BE2C (cell line): ENCODE measurements at regions not wholly inside any gene's neighbourhood (a gene's known extent, or its start where the extent isn't known, plus 50 kb on each side); places are given as distances from the start of the nearest gene placed in this dataset.

Source experiments
- DNase-seq: peaks from one replicate; pipeline ENCODE4 v3.0.0-alpha.2; 2020
- H3K27me3 ChIP-seq: fragments of 250-450 bp; sonication (Bioruptor Pico); 2 replicates; pipeline ENCODE4 v1.5.1; 2020; ENCODE audit warnings: mild to moderate bottlenecking
- H3K36me3 ChIP-seq: fragments of 250-450 bp; sonication (Bioruptor Pico); 2 replicates; pipeline ENCODE4 v1.5.1; 2020; ENCODE audit warnings: mild to moderate bottlenecking
- H3K4me1 ChIP-seq: fragments of 250-450 bp; sonication (Bioruptor Pico); 2 replicates; pipeline ENCODE4 v1.5.1; 2020
- H3K4me3 ChIP-seq: 2 replicates; pipeline ENCODE4 v1.5.1; 2011; ENCODE audit warnings: low read depth, low read length
- H3K9me3 ChIP-seq: fragments of 250-450 bp; sonication (Bioruptor Pico); 2 replicates; pipeline ENCODE4 v1.5.1; 2020
- TF ChIP-seq, protein P1 (sequence below): IDR thresholded peaks from 2 replicates; pipeline ENCODE4 v1.5.1; 2012; ENCODE audit warnings: mild to moderate bottlenecking, low read depth, low read length

DNA sequence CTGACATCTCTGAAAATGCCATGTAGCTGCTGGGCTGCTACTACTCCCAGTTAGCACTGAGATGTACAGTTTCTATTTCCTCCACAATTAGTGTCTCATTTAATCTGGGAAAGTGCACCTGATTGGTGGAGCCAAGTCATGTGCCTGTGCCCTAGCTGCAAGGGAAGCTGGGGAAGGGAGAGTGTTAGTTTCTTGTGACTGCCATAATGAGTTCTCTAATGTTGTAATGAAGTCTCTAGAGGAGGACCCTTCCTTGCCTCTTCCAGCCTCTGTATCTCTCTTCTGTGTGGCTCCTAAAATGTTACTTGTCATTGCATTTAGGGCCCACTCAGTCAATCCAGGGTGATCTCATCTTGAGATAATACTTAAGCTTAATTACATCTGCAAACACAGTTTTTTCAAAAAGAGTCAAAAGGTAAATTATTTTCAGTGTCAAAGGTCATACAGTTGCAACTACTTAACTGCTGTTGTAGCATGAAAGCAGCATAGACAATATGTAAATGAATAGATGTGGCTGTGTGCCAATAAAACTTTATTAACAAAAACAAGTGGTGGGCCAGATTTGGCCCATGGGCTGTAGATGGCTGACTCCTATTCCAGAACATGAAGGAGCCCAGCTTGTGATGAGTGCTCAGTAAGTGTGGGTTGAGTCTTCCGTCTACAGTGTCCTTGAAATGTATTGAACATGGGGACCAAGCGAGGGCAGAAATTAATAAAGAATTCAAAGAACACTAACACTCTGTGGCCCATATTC is 137.2 kb upstream of the MAP1LC3B2 start:
- no peaks in the 10 kb centered on the region for H3K27me3 ChIP-seq
- no peaks in the 10 kb centered on the region; the same call in 1 of the 2 replicates for H3K9me3 ChIP-seq
- TF ChIP-seq, protein P1, sequence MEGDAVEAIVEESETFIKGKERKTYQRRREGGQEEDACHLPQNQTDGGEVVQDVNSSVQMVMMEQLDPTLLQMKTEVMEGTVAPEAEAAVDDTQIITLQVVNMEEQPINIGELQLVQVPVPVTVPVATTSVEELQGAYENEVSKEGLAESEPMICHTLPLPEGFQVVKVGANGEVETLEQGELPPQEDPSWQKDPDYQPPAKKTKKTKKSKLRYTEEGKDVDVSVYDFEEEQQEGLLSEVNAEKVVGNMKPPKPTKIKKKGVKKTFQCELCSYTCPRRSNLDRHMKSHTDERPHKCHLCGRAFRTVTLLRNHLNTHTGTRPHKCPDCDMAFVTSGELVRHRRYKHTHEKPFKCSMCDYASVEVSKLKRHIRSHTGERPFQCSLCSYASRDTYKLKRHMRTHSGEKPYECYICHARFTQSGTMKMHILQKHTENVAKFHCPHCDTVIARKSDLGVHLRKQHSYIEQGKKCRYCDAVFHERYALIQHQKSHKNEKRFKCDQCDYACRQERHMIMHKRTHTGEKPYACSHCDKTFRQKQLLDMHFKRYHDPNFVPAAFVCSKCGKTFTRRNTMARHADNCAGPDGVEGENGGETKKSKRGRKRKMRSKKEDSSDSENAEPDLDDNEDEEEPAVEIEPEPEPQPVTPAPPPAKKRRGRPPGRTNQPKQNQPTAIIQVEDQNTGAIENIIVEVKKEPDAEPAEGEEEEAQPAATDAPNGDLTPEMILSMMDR, result no peak
- no peaks in the 10 kb centered on the region; the same call in 1 of the 2 replicates for H3K4me1 ChIP-seq
- no peak overlapping the region for H3K4me3 ChIP-seq
- H3K36me3 ChIP-seq, result no peaks in the 10 kb centered on the region
- DNase-seq, result no peak

DNA sequence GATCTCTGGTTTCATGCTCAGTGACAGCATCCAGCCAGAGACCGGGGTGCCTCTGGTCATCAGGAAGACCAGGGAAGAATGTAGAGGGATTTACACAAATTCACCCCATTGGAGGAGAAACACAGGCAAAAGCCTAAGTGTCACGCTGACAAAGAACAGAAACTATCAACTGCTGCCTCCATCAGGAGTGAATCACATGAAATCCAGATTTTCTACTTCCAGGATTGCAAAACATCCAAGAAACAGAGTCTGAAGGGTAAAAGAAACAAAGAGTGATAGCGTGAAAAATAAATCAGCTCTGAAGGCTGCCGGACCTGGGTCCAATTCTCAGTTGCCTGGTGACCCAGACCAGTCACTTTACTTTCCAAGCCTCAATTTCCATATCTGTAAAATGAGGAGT is 136.1 kb upstream of the MAP1LC3B2 start:
- H3K4me3 ChIP-seq, result no peak overlapping the region
- no peak for DNase-seq
- no peaks in the 10 kb centered on the region for H3K36me3 ChIP-seq
- H3K4me1 ChIP-seq, result peaks cover 5% of the 10 kb centered on the region; the same call in 1 of the 2 replicates
- H3K27me3 ChIP-seq, result no peaks in the 10 kb centered on the region
- TF ChIP-seq, protein P1, result no peak
- H3K9me3 ChIP-seq, result no peaks in the 10 kb centered on the region; the same call in 1 of the 2 replicates

DNA sequence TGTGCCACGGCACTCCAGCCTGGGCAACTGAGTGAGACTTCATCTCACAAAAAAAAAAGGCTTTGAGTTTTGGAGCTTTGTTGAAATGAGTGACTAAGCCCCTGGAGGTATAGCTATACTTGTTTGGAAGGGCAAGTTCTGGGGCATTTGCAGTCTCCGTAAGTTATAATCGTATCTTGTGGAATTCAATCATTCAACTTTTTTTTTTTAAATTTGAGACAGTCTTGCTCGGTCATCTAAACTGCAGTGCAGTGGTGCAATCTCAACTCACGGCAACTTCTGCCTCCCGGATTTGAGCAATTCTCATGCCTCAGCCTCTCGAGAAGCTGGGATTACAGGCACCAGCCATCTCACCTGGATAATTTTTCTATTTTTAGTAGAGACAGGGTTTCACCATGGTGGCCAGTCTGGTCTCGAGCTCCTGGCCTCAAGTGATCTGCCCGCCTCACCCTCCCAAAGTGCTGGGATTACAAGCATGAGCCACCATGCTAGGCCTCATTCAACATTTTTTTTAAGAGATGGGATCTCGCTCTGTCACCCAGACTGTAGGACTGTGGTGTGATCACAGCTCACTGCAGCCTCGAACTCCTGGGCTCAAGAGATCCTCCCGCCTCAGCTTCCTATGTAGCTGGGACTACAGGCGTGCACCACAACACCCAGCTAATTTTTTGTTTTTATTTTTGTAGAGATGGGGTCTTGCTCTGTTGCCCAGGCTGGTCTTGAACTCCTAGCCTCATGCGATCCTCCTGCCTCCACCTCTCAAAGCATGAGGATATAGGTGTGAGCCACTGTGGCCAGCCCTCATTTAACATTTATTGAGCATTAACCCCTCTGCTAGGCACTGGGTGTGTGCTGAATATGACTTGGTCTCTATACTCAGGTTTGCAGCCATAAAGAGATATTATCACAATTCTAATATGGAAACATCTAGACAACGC is 133.7 kb upstream of the MAP1LC3B2 start:
- Histone ChIP-seq H3K4me1 (peaks cover 5% of the 10 kb centered on the region; the same call in 1 of the 2 replicates), H3K27me3 (no peaks in the 10 kb centered on the region)
- TF ChIP-seq, protein P1, result no peak

DNA sequence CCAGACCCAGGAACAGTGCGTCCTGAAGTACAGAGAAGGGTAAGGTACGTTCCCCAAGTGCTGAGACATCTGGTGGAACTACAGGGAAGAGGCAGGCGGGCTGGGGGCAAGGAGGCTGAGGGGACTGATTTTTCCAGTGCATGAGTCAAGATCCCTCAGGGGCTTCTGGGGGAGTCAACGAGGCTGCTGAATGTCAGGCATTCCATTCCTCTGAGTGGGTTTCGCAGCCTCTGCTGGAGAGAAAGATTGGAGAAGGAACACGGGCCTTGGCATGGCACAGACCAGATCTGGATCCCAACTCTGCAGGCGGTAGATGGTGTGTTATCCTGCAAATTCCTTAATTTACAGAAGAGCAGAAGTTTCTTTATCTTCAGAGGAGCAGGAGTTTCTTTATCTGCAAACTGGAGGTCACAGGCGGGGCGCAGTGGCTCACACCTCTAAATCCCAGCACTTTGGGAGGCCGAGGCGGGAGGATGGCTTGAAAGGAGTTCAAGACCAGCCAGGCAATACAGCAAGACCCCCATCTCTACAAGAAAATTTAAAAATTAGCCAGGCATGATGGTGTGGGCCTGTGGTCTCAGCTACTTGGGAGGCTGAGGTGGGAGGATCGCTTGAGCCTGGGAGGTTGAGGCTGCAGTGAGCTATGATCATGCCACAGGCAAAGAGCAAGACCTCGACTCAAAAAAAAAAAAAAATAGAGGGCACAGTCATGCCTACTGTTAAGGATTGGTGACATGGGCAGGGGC is 132.6 kb upstream of the MAP1LC3B2 start:
- H3K4me3 ChIP-seq, result no peak overlapping the region; the same call in 1 of the 2 replicates
- H3K36me3 ChIP-seq, result no peaks in the 10 kb centered on the region
- peaks cover 5% of the 10 kb centered on the region; the same call in 1 of the 2 replicates for H3K4me1 ChIP-seq
- no peaks in the 10 kb centered on the region; the same call in 1 of the 2 replicates for H3K9me3 ChIP-seq
- TF ChIP-seq, protein P1, result no peak
- H3K27me3 ChIP-seq, result no peaks in the 10 kb centered on the region
- peak; percentile 45 for DNase-seq

More for the DNA sequence above, 133.7 kb upstream of the MAP1LC3B2 start:
- no peaks in the 10 kb centered on the region for H3K36me3 ChIP-seq
- H3K9me3 ChIP-seq, result no peaks in the 10 kb centered on the region; the same call in 1 of the 2 replicates
- DNase-seq, result no peak
- no peak overlapping the region for H3K4me3 ChIP-seq

DNA sequence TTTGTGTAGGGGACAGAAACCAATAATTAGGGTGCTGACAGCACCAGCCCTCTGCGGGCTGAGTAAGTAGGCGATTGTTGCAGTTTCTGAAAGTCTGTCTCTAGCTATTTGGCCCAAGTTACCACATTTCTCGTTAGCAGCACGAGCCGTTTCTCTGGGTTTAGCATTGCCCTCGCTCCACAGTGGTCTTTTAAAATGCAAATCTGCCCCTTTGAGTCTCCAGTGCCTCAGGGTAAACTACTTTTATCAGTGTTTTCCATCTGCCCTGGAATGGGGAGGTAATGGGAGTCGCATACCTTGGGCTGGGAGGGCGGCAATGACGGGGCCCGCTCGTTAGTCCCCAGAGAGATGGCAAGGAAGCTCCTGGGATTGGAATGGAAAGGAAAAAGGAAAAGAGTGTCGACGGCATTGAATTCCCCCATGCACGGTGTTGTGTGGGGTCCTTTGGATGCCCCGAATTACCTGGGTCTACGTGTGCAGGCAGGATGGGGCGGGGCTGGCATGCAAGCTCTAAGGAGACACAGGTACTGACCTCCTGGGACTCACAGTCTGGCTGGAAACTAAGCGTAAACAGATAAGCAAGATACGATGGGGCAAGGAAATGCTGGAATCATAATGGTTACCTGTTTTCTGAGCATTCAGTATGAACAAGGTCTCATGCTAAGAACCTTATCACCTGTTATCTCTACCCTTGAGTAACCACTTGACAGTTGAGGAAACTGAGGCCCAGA is 131.8 kb upstream of the MAP1LC3B2 start:
- Histone ChIP-seq H3K4me1 (peaks cover 5% of the 10 kb centered on the region; the same call in 1 of the 2 replicates), H3K36me3 (no peaks in the 10 kb centered on the region), H3K9me3 (no peaks in the 10 kb centered on the region), H3K4me3 (peak overlapping the region; percentile 39), H3K27me3 (no peaks in the 10 kb centered on the region)
- TF ChIP-seq, protein P1, result no peak
- no peak for DNase-seq
